Bronchial epithelial cell (primary cell): ENCODE measurements at regions not wholly inside any gene's neighbourhood (a gene's known extent, or its start where the extent isn't known, plus 50 kb on each side); places are given as distances from the start of the nearest gene placed in this dataset.
"Not testable (repeated sequence)": the region's sequence is repeated elsewhere in the genome, so short reads cannot be mapped to it uniquely, and the experiment has no call there.

ENCODE experiments used
- DNase-seq: peaks from one replicate; pipeline ENCODE4 v3.0.0-alpha.2; 2010; ENCODE audit warnings: low read depth
- FAIRE-seq: peaks from 2 replicates; lab custom pipeline; 2011; peaks lifted over from hg19 to GRCh38; lab: Jason Lieb, UNC
- H3K27me3 ChIP-seq: 2 replicates; pipeline ENCODE4 v1.5.1; 2011; ENCODE audit warnings: low read length; ENCODE audit not compliant: control insufficient read depth, insufficient read depth
- H3K36me3 ChIP-seq: 2 replicates; pipeline ENCODE4 v1.5.1; 2011; ENCODE audit warnings: low read length; ENCODE audit not compliant: control insufficient read depth, insufficient read depth
- H3K4me3 ChIP-seq: 2 replicates; pipeline ENCODE4 v1.5.1; 2011; ENCODE audit warnings: mild to moderate bottlenecking, low read depth, low read length, control low read depth
- TF ChIP-seq, protein P1 (sequence below): IDR thresholded peaks from 2 replicates; pipeline ENCODE4 v1.5.1; 2011; ENCODE audit warnings: mild to moderate bottlenecking, moderate library complexity, low read length, control low read depth, inconsistent platforms; ENCODE audit not compliant: insufficient read depth, severe bottlenecking

DNA sequence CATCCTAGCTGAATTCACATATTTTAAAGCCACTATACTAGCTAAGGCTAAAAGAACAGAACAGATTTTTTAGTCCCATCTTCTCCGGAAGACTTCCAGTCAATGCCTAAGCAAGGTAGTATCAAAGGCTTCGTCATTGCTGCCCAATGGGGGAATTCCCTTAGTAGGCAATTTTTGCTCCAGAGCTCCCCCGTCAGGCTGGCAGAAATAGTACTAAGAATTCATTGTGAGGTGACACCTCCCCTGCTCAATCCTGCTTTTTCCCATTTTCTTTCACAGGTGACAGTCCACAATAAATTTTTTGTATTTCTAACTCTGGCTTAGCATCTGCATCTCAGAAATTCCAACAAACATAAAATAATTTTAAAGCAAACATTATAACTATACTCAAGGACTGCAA is 52.8 kb upstream of the SRSF6 start:
- no peak overlapping the region for H3K4me3 ChIP-seq
- TF ChIP-seq, protein P1, sequence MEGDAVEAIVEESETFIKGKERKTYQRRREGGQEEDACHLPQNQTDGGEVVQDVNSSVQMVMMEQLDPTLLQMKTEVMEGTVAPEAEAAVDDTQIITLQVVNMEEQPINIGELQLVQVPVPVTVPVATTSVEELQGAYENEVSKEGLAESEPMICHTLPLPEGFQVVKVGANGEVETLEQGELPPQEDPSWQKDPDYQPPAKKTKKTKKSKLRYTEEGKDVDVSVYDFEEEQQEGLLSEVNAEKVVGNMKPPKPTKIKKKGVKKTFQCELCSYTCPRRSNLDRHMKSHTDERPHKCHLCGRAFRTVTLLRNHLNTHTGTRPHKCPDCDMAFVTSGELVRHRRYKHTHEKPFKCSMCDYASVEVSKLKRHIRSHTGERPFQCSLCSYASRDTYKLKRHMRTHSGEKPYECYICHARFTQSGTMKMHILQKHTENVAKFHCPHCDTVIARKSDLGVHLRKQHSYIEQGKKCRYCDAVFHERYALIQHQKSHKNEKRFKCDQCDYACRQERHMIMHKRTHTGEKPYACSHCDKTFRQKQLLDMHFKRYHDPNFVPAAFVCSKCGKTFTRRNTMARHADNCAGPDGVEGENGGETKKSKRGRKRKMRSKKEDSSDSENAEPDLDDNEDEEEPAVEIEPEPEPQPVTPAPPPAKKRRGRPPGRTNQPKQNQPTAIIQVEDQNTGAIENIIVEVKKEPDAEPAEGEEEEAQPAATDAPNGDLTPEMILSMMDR = no peak
- no peaks in the 10 kb centered on the region for H3K36me3 ChIP-seq
- no peak for FAIRE-seq
- no peaks in the 10 kb centered on the region for H3K27me3 ChIP-seq
- peak; percentile 12 for DNase-seq

DNA sequence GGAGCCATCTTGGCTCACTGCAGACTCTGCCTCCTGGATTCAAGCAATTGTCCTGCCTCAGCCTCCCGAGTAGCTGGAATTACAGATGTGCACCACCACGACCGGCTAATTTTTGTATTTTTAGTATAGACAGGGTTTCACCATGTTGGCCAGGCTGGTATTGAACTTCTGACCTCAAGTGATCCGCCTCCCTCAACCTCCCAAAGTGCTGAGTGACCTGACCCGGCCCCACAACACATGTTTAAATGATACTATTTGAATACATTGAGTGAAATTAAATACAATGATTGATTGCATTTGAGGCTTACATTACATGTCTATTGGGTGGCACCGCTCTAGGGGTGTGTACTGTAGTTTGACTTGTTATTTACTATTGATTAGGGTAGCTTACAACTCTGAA is 56.8 kb upstream of the SRSF6 start:
- not testable (repeated sequence) for H3K36me3 ChIP-seq, DNase-seq, H3K4me3 ChIP-seq, H3K27me3 ChIP-seq, FAIRE-seq

DNA sequence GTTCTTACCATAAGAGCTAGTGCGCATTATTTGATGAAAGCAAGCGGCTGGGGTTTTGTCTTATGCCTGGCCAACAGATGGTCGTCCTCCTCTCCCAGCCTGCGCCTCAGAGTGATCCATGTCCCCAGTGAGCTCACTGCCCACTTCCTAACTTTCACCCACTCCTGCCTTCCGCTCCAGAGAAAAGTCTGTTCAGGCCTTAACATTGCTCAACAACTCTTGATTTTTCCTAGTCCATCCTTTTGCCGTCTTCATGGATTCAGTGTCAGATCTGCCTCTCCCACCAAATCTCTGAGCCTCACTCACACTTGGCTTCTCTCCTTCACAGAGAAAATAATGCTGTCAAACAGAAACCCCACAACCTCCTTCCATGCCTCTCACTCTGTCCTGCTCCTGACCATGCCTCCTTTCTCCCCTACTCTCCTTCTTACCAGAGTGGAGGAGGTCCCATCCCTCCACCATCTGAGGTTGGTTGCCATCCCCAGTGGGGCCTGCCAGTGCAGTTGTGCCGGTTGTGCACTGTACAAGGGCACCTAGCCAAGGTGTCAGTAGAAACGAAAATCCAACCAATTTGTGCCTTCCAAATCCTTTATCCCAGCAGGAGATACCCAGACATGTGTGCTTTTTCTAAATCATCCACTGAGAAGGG is 58.9 kb upstream of the SRSF6 start:
- TF ChIP-seq, protein P1 = no peak
- no peak overlapping the region for H3K4me3 ChIP-seq
- DNase-seq (no peak), FAIRE-seq (no peak)
- no peaks in the 10 kb centered on the region for H3K36me3 ChIP-seq
- no peaks in the 10 kb centered on the region for H3K27me3 ChIP-seq

DNA sequence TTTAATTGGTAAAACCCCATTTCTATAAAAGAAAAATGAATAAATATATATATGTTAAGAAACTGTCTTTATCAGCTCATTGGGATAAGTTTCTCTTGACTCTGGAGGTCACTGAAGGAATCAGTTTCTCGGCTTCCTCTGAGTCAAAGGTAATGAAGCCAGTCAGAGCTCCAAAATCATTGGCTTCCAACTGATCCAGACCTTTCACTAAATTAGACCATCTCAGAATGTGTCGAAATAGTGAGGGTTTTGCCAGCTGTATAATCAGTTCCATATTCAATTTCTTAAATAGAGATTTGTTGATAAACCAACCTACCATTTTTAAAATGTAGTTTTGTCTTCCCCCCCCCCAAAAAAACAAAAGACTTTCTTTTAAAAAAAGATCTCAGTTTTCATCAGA is 60.5 kb upstream of the SRSF6 start:
- Histone ChIP-seq H3K4me3 (no peak overlapping the region), H3K36me3 (no peaks in the 10 kb centered on the region), H3K27me3 (no peaks in the 10 kb centered on the region)
- FAIRE-seq (no peak), DNase-seq (no peak)
- TF ChIP-seq, protein P1 = no peak

DNA sequence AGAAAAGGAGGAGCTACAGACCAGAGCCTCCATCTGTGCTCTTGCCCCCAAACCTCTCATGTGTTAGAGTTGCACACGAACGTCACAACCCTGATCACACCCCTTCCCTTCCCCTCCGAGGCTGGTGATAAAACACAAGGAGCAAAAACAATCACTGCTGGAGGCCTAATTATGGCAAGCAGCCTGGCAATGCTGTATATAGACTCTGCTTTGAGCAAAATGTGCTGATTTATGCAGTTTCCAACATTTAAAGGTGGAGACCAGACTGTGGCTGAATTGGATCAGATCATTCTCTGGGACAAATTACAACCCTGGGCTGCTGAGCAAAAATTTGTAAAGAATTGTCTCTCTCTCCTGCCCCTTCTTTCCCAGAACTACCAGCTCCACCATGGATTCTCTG is 64.6 kb upstream of the SRSF6 start:
- TF ChIP-seq, protein P1 = no peak
- DNase-seq = no peak
- H3K36me3 ChIP-seq = no peaks in the 10 kb centered on the region
- H3K27me3 ChIP-seq = no peaks in the 10 kb centered on the region
- no peak overlapping the region for H3K4me3 ChIP-seq
- no peak for FAIRE-seq

DNA sequence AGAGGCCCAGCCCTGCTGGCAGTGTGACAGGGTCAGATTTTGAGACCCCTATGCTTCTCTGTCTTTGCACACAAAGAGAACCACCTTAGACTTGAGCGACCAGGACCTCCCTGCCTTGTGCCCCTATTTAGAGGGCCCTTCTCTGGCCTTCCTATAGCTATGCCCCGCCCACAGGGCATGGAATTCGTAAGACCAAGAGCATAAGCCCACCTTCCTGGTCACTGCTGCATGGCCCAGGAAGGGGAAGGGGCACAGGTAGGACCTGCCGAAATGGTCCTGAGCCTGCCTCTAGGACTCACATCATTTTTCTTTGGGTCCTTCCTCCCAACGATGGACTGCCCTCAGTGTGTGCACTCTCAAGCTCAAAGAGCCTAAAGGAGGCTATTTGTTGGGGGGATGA is 65.1 kb upstream of the SRSF6 start:
- DNase-seq = no peak

More for the DNA sequence above, 65.1 kb upstream of the SRSF6 start:
- no peaks in the 10 kb centered on the region for H3K36me3 ChIP-seq
- TF ChIP-seq, protein P1 = no peak
- H3K27me3 ChIP-seq = no peaks in the 10 kb centered on the region
- FAIRE-seq = no peak
- H3K4me3 ChIP-seq = no peak overlapping the region
